ENCODE measurements at regions not wholly inside any gene's neighbourhood (a gene's known extent, or its start where the extent isn't known, plus 50 kb on each side); places are given as distances from the start of the nearest gene placed in this dataset.

DNA sequence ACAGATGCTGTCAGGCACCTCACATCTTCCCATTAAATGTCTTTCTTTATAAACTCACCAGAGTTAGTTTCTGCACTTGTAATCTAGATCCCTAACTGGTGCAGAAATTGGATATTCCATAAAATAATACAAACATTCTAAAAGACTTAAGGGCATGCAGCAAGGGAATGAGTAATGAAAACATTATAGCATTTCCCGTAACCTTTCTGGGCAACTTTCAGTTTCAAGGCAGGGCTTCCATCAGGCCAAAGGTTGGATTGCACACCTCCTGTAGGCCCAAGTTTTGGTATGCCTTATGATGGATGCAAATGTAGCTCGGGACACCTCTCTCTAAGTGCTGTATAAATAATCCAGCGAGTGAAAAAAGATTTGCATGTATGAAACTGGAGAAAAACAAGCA, 129.9 kb upstream of the LYZL2 start:
- H3K36me3 ChIP-seq (ENCODE audit: control insufficient read depth, insufficient read depth, low read length) = no peaks in the 10 kb centered on the region
- no peaks in the 10 kb centered on the region for H3K4me1 ChIP-seq (ENCODE audit: control insufficient read depth, insufficient read depth, low read length)

DNA sequence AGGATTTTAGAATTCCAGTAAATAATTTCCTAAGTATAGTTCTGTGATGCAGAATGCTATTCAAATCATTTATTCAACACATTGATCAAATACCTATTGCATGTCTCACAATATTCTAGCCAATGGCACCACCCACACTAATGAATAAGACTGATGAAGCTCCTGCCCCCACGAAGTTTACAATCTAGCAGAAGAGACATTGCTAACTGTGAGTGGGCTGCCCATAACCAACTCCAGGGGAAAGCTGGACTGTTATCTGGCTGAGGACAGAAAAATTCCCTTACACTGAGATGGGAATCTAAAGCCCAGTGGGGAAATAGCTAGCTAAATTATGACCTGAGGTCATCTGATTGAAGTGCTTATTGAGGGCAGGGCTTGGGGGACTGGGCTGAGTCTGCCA, 128.8 kb upstream of the LYZL2 start:
- Histone ChIP-seq H3K36me3 (ENCODE audit: control insufficient read depth, insufficient read depth, low read length) (no peaks in the 10 kb centered on the region), H3K4me1 (ENCODE audit: control insufficient read depth, insufficient read depth, low read length) (no peaks in the 10 kb centered on the region), H3K9ac (ENCODE audit: low read length) (no peak overlapping the region), H3K9me3 (ENCODE audit: control insufficient read depth, low read length) (no peaks in the 10 kb centered on the region), H3K27me3 (ENCODE audit: control insufficient read depth, insufficient read depth, low read length) (no peaks in the 10 kb centered on the region), H3K4me3 (ENCODE audit: low read length) (no peak overlapping the region)

More for the DNA sequence above, 129.9 kb upstream of the LYZL2 start:
- Histone ChIP-seq H3K9me3 (ENCODE audit: control insufficient read depth, low read length) (no peaks in the 10 kb centered on the region), H3K4me3 (ENCODE audit: low read length) (no peak overlapping the region), H3K9ac (ENCODE audit: low read length) (no peak overlapping the region), H3K27me3 (ENCODE audit: control insufficient read depth, insufficient read depth, low read length) (no peaks in the 10 kb centered on the region)

DNA sequence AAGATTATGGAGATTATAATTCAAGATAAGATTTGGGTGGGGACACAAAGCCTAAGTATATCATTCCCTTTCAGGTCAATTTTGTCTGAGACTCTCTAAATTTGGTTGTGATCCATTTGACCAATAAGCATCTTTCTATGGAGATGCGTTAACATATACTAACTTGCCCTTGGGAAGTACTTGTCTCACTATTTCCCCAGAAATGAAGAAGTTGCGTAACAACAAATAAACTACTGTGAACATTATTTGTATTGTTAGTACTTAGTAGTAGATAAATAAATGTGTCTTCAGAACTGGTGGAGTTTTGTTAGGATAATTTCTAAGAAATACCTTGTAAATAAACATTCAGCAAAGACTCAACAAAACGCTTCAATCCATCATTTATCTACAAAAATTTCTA, 127.3 kb upstream of the LYZL2 start:
- peaks cover 11% of the 10 kb centered on the region for H3K4me1 ChIP-seq (ENCODE audit: control insufficient read depth, insufficient read depth, low read length)
- no peaks in the 10 kb centered on the region for H3K9me3 ChIP-seq (ENCODE audit: control insufficient read depth, low read length)
- H3K27me3 ChIP-seq (ENCODE audit: control insufficient read depth, insufficient read depth, low read length) = no peaks in the 10 kb centered on the region
- no peaks in the 10 kb centered on the region for H3K36me3 ChIP-seq (ENCODE audit: control insufficient read depth, insufficient read depth, low read length)
- no peak overlapping the region for H3K9ac ChIP-seq (ENCODE audit: low read length)
- H3K4me3 ChIP-seq (ENCODE audit: low read length) = no peak overlapping the region

DNA sequence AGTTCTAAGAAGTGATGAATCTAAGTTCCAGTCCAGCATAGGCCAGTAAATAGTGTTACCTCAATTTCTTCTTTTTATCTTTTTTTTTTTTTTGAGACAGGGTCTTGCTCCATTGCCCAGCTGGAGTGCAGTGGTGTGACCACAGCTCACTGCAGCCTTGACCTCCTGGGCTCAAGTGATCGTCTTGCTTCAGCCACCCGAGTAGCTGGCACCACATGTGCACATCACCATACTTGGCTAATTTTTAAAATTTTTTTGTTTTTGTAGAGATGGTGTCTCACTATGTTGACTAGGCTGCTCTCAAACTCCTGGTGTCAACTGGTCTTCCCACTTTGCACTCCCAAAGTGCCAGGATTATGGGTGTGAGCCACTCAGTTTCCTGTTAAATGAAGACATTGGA, 126.6 kb upstream of the LYZL2 start:
- Histone ChIP-seq H3K36me3 (ENCODE audit: control insufficient read depth, insufficient read depth, low read length) (no peaks in the 10 kb centered on the region), H3K9ac (ENCODE audit: low read length) (no peak overlapping the region), H3K4me3 (ENCODE audit: low read length) (no peak overlapping the region), H3K4me1 (ENCODE audit: control insufficient read depth, insufficient read depth, low read length) (peaks cover 11% of the 10 kb centered on the region), H3K27me3 (ENCODE audit: control insufficient read depth, insufficient read depth, low read length) (no peaks in the 10 kb centered on the region), H3K9me3 (ENCODE audit: control insufficient read depth, low read length) (no peaks in the 10 kb centered on the region)

DNA sequence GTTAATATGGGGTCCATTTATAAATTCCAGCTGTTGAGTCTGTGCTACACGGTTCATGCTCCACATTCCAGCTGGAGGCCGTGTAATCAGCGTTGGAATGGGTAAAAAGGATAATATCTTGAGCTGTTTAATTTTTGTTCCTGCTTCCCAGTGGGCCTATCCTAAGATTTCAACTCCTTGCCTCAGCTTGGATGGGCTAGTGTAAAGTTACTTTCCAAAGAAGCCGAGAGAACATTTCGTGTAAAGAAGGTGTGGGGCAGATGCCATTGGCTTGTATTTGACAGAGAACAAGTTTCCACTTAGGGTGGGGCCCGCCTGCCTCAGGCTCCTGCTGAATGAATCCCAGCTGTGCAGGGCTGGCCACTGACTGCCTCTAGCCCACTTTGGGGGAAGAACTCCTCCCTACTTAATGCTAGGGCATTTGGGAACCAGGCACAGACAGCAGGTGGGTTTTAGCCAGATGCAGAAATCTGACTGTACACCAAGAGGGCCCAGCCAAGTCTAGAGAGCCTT, 125.9 kb upstream of the LYZL2 start:
- Histone ChIP-seq H3K4me3 (ENCODE audit: low read length) (no peak overlapping the region), H3K27me3 (ENCODE audit: control insufficient read depth, insufficient read depth, low read length) (no peaks in the 10 kb centered on the region), H3K9me3 (ENCODE audit: control insufficient read depth, low read length) (no peaks in the 10 kb centered on the region), H3K9ac (ENCODE audit: low read length) (no peak overlapping the region), H3K4me1 (ENCODE audit: control insufficient read depth, insufficient read depth, low read length) (peaks cover 11% of the 10 kb centered on the region), H3K36me3 (ENCODE audit: control insufficient read depth, insufficient read depth, low read length) (no peaks in the 10 kb centered on the region)

DNA sequence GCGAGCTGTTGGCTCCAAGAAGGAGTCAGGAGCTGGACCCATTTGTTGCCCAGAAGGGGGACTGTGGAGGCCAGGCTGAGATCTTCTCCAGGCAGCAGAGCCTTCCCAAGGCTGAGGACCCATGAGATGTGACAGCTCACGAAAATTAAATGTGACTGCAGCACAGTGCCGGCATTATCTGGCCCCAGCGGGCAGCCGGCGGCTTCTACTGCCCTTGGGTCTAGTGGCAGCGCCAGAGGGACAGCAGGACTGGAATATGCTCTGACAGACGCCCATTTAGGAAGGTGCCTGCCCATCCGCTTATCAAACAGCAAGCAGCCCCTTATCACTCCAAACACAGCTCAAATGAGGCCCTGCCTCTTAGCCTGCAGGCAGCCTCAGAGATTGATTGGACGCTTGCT, 122.9 kb upstream of the LYZL2 start:
- Histone ChIP-seq H3K9me3 (ENCODE audit: control insufficient read depth, low read length) (no peaks in the 10 kb centered on the region), H3K36me3 (ENCODE audit: control insufficient read depth, insufficient read depth, low read length) (no peaks in the 10 kb centered on the region), H3K4me1 (ENCODE audit: control insufficient read depth, insufficient read depth, low read length) (peaks cover 11% of the 10 kb centered on the region), H3K4me3 (ENCODE audit: low read length) (no peak overlapping the region), H3K27me3 (ENCODE audit: control insufficient read depth, insufficient read depth, low read length) (no peaks in the 10 kb centered on the region), H3K9ac (ENCODE audit: low read length) (no peak overlapping the region)

DNA sequence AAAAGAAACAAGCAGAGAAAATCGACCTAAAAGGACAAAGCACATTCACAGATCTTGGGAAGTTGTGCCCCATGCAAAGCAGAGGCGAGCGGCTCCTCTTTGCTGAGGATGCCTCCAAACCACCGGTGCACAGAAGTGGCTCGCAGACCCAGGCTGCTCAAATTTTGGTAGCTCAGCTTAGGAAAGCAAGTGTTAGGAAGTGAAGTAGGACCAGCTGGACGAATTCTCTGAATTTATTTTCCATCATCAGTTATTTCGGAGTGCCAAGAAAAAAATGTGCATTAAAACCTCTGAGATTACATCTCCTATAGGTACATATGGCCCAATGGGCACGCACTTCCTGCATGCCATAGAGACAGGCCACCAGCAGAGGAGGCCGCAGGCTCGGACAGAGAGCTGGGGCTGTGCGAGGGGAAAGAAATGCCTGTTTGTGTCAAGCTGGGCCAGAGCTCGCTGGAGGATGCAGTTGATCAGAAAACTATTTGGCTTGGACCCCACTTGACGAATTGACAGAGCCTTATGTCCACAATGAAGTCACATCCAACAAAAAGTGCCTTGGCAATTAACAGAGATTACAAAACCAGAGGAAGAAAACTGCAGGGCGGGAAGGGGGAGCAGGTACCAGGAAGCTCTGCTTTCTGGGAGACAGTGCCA, 122.3 kb upstream of the LYZL2 start:
- H3K4me3 ChIP-seq (ENCODE audit: low read length) = no peak overlapping the region
- H3K9me3 ChIP-seq (ENCODE audit: control insufficient read depth, low read length) = no peaks in the 10 kb centered on the region
- H3K27me3 ChIP-seq (ENCODE audit: control insufficient read depth, insufficient read depth, low read length) = no peaks in the 10 kb centered on the region
- no peak overlapping the region for H3K9ac ChIP-seq (ENCODE audit: low read length)
- H3K4me1 ChIP-seq (ENCODE audit: control insufficient read depth, insufficient read depth, low read length) = peaks cover 11% of the 10 kb centered on the region
- no peaks in the 10 kb centered on the region for H3K36me3 ChIP-seq (ENCODE audit: control insufficient read depth, insufficient read depth, low read length)

DNA sequence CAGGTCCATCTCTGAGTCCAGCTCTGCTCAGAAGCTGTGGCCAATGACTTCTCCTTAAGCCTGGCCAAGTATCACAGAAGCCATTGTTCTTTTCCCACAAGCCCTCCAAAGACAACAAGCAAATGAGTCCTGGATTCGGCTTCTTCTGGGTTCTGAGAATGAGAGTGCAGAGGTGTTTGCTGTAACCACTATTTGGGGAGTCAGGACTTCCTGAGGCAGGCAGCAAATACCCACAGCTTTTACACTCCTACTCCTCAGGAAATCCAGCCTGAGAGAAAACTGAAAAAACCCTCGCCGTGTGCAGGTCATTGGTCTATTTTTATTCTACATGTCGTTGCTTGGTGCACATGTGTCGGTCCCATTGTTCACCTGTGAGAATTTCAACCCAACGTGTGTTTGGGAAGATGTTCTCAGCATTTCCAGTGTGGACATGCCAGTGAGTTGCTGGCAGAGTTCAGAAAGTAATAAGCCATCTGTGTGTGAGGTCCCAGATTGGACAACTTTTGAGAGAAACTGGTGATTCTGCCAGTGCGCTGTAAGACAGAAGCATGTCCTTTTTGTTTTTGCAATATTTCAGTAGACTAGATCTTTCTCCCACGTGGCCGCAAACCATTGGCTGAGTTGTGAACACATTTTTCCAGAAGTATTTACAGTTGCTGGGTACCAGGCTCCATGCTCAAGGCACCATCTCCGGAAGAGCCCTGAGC, 121.6 kb upstream of the LYZL2 start:
- H3K9me3 ChIP-seq (ENCODE audit: control insufficient read depth, low read length) = no peaks in the 10 kb centered on the region
- no peak overlapping the region for H3K4me3 ChIP-seq (ENCODE audit: low read length)
- H3K36me3 ChIP-seq (ENCODE audit: control insufficient read depth, insufficient read depth, low read length) = no peaks in the 10 kb centered on the region
- H3K4me1 ChIP-seq (ENCODE audit: control insufficient read depth, insufficient read depth, low read length) = peaks cover 11% of the 10 kb centered on the region
- H3K27me3 ChIP-seq (ENCODE audit: control insufficient read depth, insufficient read depth, low read length) = no peaks in the 10 kb centered on the region
- H3K9ac ChIP-seq (ENCODE audit: low read length) = no peak overlapping the region

DNA sequence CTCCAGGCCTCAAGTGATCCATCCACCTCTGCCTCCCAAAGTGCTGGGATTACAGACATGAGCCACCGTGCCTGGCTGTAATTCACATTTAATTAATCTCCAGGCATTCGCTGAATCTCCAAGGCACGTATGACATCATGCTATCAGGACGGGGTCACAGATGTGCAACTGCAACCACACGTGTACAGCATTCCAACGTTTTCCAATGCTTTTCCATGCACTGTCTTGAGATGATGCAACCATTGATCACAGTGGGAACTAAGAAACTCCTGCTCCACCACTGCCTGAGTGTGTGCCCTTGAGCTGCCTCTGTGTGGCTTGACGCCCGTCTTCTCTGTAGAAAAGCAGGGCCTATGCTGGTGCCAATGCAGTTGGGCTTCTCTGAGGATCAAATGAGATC, 119.8 kb upstream of the LYZL2 start:
- H3K9me3 ChIP-seq (ENCODE audit: control insufficient read depth, low read length) = no peaks in the 10 kb centered on the region
- no peak overlapping the region for H3K9ac ChIP-seq (ENCODE audit: low read length)
- no peaks in the 10 kb centered on the region for H3K36me3 ChIP-seq (ENCODE audit: control insufficient read depth, insufficient read depth, low read length)
- no peak overlapping the region for H3K4me3 ChIP-seq (ENCODE audit: low read length)
- H3K27me3 ChIP-seq (ENCODE audit: control insufficient read depth, insufficient read depth, low read length) = no peaks in the 10 kb centered on the region
- peaks cover 11% of the 10 kb centered on the region for H3K4me1 ChIP-seq (ENCODE audit: control insufficient read depth, insufficient read depth, low read length)

DNA sequence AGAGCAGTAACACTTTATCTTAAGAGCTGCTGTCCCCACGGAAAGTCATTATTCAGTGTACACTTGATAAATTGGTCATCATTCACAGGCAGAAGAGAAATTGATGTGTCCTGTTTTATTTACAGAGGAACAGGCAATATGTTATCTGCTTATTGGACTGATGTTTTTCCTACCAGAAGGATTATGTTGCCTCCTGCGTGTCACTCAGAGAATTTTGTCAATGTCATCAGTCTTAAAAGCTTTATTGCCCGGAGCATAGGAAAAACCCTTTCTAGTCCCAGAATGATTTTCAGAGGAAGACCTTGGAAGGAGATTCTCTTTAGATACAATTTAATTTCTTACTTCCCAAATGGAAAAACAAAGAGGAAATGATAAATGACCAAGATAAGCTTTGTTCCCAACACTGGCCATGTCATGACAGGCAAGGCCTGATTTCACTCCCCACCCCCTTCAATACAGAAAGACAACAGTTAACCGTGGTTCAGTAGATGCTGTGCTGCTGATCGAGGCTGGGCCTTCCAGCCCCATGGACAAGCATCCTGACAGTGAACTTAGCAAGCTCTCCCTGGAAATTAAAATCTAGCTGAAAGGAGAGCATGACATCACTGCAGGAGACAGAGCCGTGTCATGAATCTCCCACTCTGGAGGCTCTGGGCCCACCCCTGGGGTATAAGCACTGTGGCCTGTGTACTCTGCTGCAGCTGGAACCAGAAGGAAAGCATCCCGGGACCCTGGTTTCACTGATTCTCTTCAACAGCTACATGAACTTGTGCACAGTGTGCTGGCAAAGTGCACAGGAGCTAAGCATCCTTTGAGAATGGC, 118.8 kb upstream of the LYZL2 start:
- Histone ChIP-seq H3K4me1 (ENCODE audit: control insufficient read depth, insufficient read depth, low read length) (peaks cover 11% of the 10 kb centered on the region), H3K4me3 (ENCODE audit: low read length) (no peak overlapping the region), H3K9ac (ENCODE audit: low read length) (no peak overlapping the region), H3K36me3 (ENCODE audit: control insufficient read depth, insufficient read depth, low read length) (no peaks in the 10 kb centered on the region), H3K9me3 (ENCODE audit: control insufficient read depth, low read length) (no peaks in the 10 kb centered on the region), H3K27me3 (ENCODE audit: control insufficient read depth, insufficient read depth, low read length) (no peaks in the 10 kb centered on the region)

DNA sequence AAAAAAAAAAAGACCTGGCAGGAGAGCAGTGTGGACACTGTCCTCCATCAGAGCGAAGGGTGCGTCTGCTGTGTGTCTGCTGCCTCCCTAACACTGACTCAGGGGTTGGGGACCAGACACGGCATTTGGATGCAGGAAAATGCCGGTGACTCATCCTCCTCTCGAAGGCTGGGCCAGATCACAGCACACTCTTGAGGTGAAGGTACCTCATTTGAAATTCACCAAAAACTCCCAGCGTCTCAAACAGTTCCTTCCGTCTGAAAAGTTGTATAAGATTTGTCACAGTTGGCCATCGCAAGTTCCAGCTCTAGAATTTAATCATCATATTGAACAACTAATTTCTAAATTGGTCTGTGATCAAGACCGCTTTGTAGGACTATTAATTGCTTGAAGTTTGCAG, 118.1 kb upstream of the LYZL2 start:
- Histone ChIP-seq H3K4me1 (ENCODE audit: control insufficient read depth, insufficient read depth, low read length) (peaks cover 6% of the 10 kb centered on the region), H3K36me3 (ENCODE audit: control insufficient read depth, insufficient read depth, low read length) (no peaks in the 10 kb centered on the region), H3K4me3 (ENCODE audit: low read length) (no peak overlapping the region), H3K27me3 (ENCODE audit: control insufficient read depth, insufficient read depth, low read length) (no peaks in the 10 kb centered on the region), H3K9ac (ENCODE audit: low read length) (no peak overlapping the region), H3K9me3 (ENCODE audit: control insufficient read depth, low read length) (no peaks in the 10 kb centered on the region)

DNA sequence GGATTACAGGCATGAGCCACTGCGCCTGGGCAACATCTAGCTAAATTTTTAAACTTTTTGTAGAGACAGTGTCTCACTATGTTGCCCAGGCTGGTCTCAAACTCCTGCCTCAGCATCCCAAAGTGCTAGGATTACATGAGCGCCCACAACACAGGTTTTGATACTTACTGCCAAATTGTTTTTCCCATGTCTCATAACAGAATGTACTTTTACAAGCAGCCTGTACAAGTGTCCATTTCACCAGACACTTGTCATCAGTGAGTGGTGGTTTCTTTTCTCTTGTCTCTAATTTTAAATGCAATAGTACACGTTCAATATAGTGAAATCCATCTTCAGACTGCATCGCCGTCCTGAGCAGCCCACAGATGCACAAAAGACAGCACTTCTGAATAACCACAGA, 116.4 kb upstream of the LYZL2 start:
- H3K9ac ChIP-seq (ENCODE audit: low read length) = no peak overlapping the region
- no peak overlapping the region for H3K4me3 ChIP-seq (ENCODE audit: low read length)
- no peaks in the 10 kb centered on the region for H3K36me3 ChIP-seq (ENCODE audit: control insufficient read depth, insufficient read depth, low read length)
- no peaks in the 10 kb centered on the region for H3K4me1 ChIP-seq (ENCODE audit: control insufficient read depth, insufficient read depth, low read length)
- no peaks in the 10 kb centered on the region for H3K27me3 ChIP-seq (ENCODE audit: control insufficient read depth, insufficient read depth, low read length)
- no peaks in the 10 kb centered on the region for H3K9me3 ChIP-seq (ENCODE audit: control insufficient read depth, low read length)

Measured in mucosa of stomach (tissue), 1 donor.